Hepatocyte (in vitro differentiated cells): ENCODE measurements at regions not wholly inside any gene's neighbourhood (a gene's known extent, or its start where the extent isn't known, plus 50 kb on each side); places are given as distances from the start of the nearest gene placed in this dataset.

Experiments used
- EZH2 ChIP-seq: fragments of 200-600 bp; sonication (generic); IDR thresholded peaks from 2 replicates; pipeline ENCODE4 v1.6.1; 2016; ENCODE audit warnings: antibody characterized with exemption, mild to moderate bottlenecking, borderline replicate concordance
- EZH2phosphoT487 ChIP-seq: fragments of 200-600 bp; sonication (generic); IDR thresholded peaks from one replicate; pipeline ENCODE4 v1.6.1; 2018; ENCODE audit warnings: antibody characterized with exemption, mild to moderate bottlenecking, low read depth, moderate library complexity; ENCODE audit not compliant: unreplicated experiment, severe bottlenecking
- TF ChIP-seq, protein P1 (sequence below): fragments of 200-600 bp; sonication (generic); IDR thresholded peaks from 2 replicates; pipeline ENCODE4 v1.5.1; 2016; ENCODE audit warnings: antibody characterized with exemption, mild to moderate bottlenecking; ENCODE audit not compliant: poor library complexity

DNA sequence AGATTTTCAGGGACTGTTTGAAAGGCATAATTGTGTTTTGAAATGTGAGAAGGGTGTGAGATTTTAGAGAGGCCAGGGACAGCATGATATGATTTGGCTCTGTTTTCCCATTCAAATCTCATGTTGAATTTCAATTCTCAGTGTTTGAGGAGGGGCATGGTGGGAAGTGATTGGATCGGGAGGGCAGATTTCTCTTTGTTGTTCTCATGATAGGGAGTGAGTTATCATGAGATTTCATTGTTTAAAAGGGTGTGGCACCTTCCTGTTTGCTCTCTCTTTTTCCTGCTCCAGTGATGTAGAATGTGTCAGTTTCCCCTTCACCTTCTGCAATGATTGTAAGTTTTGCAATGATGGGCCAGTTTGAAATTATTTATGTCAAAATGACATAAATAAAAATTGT lies 113.0 kb upstream of the PCDH15 start:
- TF ChIP-seq EZH2phosphoT487 (no peak), EZH2 (no peak)
- TF ChIP-seq, protein P1, sequence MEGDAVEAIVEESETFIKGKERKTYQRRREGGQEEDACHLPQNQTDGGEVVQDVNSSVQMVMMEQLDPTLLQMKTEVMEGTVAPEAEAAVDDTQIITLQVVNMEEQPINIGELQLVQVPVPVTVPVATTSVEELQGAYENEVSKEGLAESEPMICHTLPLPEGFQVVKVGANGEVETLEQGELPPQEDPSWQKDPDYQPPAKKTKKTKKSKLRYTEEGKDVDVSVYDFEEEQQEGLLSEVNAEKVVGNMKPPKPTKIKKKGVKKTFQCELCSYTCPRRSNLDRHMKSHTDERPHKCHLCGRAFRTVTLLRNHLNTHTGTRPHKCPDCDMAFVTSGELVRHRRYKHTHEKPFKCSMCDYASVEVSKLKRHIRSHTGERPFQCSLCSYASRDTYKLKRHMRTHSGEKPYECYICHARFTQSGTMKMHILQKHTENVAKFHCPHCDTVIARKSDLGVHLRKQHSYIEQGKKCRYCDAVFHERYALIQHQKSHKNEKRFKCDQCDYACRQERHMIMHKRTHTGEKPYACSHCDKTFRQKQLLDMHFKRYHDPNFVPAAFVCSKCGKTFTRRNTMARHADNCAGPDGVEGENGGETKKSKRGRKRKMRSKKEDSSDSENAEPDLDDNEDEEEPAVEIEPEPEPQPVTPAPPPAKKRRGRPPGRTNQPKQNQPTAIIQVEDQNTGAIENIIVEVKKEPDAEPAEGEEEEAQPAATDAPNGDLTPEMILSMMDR, result no peak
